Body of pancreas (tissue), 4 donors: ENCODE measurements at regions not wholly inside any gene's neighbourhood (a gene's known extent, or its start where the extent isn't known, plus 50 kb on each side); places are given as distances from the start of the nearest gene placed in this dataset.
"Not testable (repeated sequence)": the region's sequence is repeated elsewhere in the genome, so short reads cannot be mapped to it uniquely, and the experiment has no call there.

ENCODE experiments used
- ATAC-seq: fragments of 150-250 bp; one replicate; pipeline ENCODE4 v1.9.1; 2016
- DNase-seq, 4 donors: peaks; one replicate each; pipeline ENCODE4 v3.0.0-alpha.2; 2019
- H3K27ac ChIP-seq, 4 donors: fragments of 200-600 bp; sonication (generic); 1 replicate in 3 of 4; 2 replicates in 1 of 4; pipeline versions ENCODE4 v1.5.1 to v1.6.1; 2016 to 2019; ENCODE audit warnings: mild to moderate bottlenecking in 1 of 4, mixed read lengths in 1 of 4, moderate library complexity in 1 of 4
- H3K27me3 ChIP-seq, 2 donors: fragments of 200-600 bp; sonication (generic); one replicate each; pipeline ENCODE4 v1.6.0; 2016; ENCODE audit warnings: mild to moderate bottlenecking in 1 of 2
- H3K36me3 ChIP-seq, 2 donors: fragments of 200-600 bp; sonication (generic); replicated peaks in 1 of 2; 2 replicates each; pipeline ENCODE4 v1.5.1; 2016; ENCODE audit warnings: low read depth in 2 of 2; ENCODE audit not compliant: insufficient read depth in 1 of 2
- H3K4me1 ChIP-seq: fragments of 200-600 bp; sonication (generic); one replicate; pipeline ENCODE4 v1.6.0; 2016
- H3K4me3 ChIP-seq, 2 donors: fragments of 200-600 bp; sonication (generic); 1 replicate in 1 of 2; 2 replicates in 1 of 2; pipeline ENCODE4 v1.5.1; 2016 to 2019
- H3K9me3 ChIP-seq, 3 donors: fragments of 200-600 bp; sonication (generic); 1 replicate in 2 of 3; 2 replicates in 1 of 3; pipeline ENCODE4 v1.5.1; 2016
- CTCF ChIP-seq, 7 experiments: fragments of 450-650 bp in 4 of 7; fragments of 200-600 bp in 3 of 7; sonication (generic) in 3 of 7; IDR thresholded peaks; one replicate each; pipeline ENCODE4 v1.5.1; 2016 to 2019; ENCODE audit warnings: antibody characterized with exemption in 7 of 7
- POLR2A ChIP-seq, 3 donors: fragments of 450-650 bp; IDR thresholded peaks; one replicate each; pipeline ENCODE4 v1.6.1; 2016; ENCODE audit warnings: antibody characterized with exemption in 3 of 3, mild to moderate bottlenecking in 2 of 3
- WGBS, 2 donors: methylation state at CpG; one replicate each; pipeline ENCODE4 v1.1.5; 2017; 5-methylcytosine and 5-hydroxymethylcytosine counted together
- intact Hi-C: fragments of 100-400 bp; cut with DNase I; formaldehyde crosslinking; loops from one replicate; pipeline ENCODE4 v1.15.1; 2023

GRCh38 chr3:82384181-82384580 is 622.7 kb upstream of the GBE1 start:
- no peaks in the 10 kb centered on the region for H3K4me1 ChIP-seq
- TF ChIP-seq CTCF (IDR thresholded peaks at IDR 0.05), result no peak
- no peak for TF ChIP-seq POLR2A (IDR thresholded peaks at IDR 0.05)
- DNase-seq (no peak), ATAC-seq (no peak)
- no peaks in the 10 kb centered on the region for H3K9me3 ChIP-seq
- 47 to 62% methylated on average over 3 of the region's 3 CpGs for WGBS, 2 donors
- H3K27ac ChIP-seq, result no peak overlapping the region
- intact Hi-C loops, result no loop called here
- H3K4me3 ChIP-seq, result no peak overlapping the region
- no peaks in the 10 kb centered on the region for H3K27me3 ChIP-seq
- H3K36me3 ChIP-seq, result no peaks in the 10 kb centered on the region

GRCh38 chr3:82382831-82383230 is 621.4 kb upstream of the GBE1 start:
- DNase-seq, result no peak
- WGBS, 2 donors, result 74 to 76% methylated on average over 4 of the region's 4 CpGs

GRCh38 chr3:82378392-82378791 is 616.9 kb upstream of the GBE1 start:
- intact Hi-C loops, result no loop called here
- H3K27ac ChIP-seq, result no peak overlapping the region
- no peaks in the 10 kb centered on the region for H3K36me3 ChIP-seq
- H3K4me3 ChIP-seq, result no peak overlapping the region
- no peaks in the 10 kb centered on the region for H3K4me1 ChIP-seq
- TF ChIP-seq CTCF (IDR thresholded peaks at IDR 0.05) (no peak), POLR2A (IDR thresholded peaks at IDR 0.05) (no peak)
- WGBS, 2 donors, result 60 to 76% methylated on average over 2 of the region's 2 CpGs
- DNase-seq, result no peak
- no peak for ATAC-seq
- peaks cover 0 to 8% (median 0%) of the 10 kb centered on the region in 3 donors for H3K9me3 ChIP-seq
- H3K27me3 ChIP-seq, result no peaks in the 10 kb centered on the region

More at GRCh38 chr3:82382831-82383230, 621.4 kb upstream of the GBE1 start:
- no peak for ATAC-seq
- no peaks in the 10 kb centered on the region for H3K9me3 ChIP-seq
- no peak overlapping the region for H3K4me3 ChIP-seq
- no peaks in the 10 kb centered on the region for H3K4me1 ChIP-seq
- TF ChIP-seq POLR2A (IDR thresholded peaks at IDR 0.05), result no peak
- TF ChIP-seq CTCF (IDR thresholded peaks at IDR 0.05), result no peak
- H3K36me3 ChIP-seq, result no peaks in the 10 kb centered on the region
- no peak overlapping the region for H3K27ac ChIP-seq
- intact Hi-C loops, result no loop called here
- H3K27me3 ChIP-seq, result no peaks in the 10 kb centered on the region

GRCh38 chr3:82376883-82377282 is 615.4 kb upstream of the GBE1 start:
- Histone ChIP-seq H3K4me3 (no peak overlapping the region), H3K9me3 (peaks cover 0 to 8% (median 0%) of the 10 kb centered on the region in 3 donors), H3K27me3 (no peaks in the 10 kb centered on the region), H3K27ac (no peak overlapping the region), H3K36me3 (no peaks in the 10 kb centered on the region), H3K4me1 (no peaks in the 10 kb centered on the region)
- 59 to 71% methylated on average over 3 of the region's 3 CpGs for WGBS, 2 donors
- TF ChIP-seq CTCF (IDR thresholded peaks at IDR 0.05) (no peak), POLR2A (IDR thresholded peaks at IDR 0.05) (no peak)
- ATAC-seq, result no peak
- intact Hi-C loops, result no loop called here
- DNase-seq, result no peak

GRCh38 chr3:82373833-82374232 is 612.4 kb upstream of the GBE1 start:
- H3K9me3 ChIP-seq, H3K36me3 ChIP-seq, H3K27me3 ChIP-seq, ATAC-seq, DNase-seq, H3K4me1 ChIP-seq, H3K4me3 ChIP-seq, H3K27ac ChIP-seq, intact Hi-C loops: not testable (repeated sequence)
- WGBS, 2 donors, result 30 to 41% methylated on average over 4 of the region's 4 CpGs
